GM19452 (cell line): ENCODE measurements at regions not wholly inside any gene's neighbourhood (a gene's known extent, or its start where the extent isn't known, plus 50 kb on each side); places are given as distances from the start of the nearest gene placed in this dataset.

Experiments used
- ATAC-seq: cut with Tn5 transposase; IDR thresholded peaks from one replicate; pipeline ENCODE4 v1.9.1; 2021; ENCODE audit not compliant: unreplicated experiment

DNA sequence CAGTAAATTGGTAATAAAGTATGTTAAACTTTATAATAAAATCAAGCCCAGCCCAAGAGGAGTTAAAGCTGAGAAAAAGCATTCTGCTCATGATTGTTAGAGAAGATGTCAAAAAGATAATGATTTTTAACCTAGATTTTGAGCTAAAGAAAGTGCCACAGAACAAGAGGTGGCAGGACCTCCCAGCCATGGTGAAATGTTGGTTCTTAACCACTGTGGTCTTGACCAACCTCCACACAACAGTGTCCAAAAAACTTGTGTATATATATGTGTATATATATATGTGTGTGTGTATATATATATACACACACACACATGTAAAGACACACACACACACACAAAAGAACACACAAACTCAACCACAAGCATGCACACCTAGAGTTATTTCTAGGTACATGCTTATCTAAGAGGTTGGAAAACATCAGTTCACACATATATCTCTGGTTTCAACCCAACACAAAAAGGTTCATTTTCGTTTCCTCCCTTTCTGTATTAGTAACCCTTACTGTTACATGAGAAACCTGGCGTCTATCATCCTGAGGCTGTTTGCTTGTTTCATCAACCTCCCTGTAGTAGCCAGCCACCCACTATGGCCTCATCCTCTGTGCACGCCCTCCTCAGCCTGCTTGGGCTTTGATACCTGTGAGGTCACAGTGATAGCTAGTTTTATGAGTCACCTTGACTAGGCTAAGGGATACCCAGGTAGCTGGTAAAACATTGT, 631.8 kb upstream of the ID2 start:
- peak; percentile 96 for ATAC-seq

DNA sequence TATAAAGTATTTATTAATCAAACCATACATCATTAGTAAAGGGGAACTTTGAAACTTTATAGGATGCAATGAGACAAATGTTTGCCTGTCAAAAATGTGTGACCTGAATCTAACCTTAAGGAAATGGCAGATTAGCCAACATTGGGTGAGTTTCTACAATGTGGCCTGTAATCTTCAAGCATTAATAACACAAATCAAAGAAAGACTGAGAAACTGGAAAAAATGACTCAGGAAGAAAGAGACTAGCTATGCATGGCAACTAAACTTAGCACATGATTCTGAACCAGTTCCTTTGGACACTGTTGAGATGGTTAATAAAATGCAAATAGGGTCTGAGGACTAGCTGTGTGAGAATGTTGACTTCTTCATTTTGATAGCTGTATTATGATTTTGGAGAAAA, 628.6 kb upstream of the ID2 start:
- no peak for ATAC-seq

DNA sequence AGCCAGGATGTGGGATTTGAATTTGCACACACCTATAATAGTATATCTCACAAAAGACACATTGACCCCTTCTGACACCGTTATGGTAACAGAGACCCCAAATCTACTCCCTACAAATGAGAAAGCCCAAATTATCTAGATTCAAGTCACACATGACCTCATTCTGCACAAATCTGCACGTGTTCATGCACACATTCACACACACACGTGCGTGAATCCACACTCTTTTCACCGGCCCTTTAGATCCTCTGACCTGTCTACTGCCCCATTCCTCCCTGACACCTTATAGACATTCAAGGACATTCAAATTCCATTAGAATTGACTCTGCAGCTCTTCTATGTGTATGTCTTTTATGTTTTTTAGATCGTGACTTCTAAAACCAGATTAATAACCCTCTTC, 627.8 kb upstream of the ID2 start:
- ATAC-seq = no peak

DNA sequence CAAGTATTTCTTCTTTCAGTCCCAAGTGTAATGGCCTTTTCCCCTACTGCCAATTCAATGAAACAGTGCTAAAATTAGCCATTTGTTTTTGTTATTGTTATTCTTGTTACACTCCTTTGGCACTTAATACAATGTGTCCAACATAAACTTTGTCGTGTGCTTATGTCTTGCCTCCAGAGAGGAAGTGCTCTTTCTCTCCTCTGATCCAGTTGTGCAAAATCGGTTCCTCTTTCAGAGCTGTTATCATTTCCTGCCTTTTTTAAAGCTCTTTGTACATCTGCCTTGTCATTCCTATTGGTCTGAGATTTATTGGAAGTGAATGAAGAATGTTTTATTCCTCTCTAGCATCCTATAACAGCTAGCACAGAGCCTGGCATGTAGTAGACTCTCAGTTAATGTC, 623.2 kb upstream of the ID2 start:
- no peak for ATAC-seq

DNA sequence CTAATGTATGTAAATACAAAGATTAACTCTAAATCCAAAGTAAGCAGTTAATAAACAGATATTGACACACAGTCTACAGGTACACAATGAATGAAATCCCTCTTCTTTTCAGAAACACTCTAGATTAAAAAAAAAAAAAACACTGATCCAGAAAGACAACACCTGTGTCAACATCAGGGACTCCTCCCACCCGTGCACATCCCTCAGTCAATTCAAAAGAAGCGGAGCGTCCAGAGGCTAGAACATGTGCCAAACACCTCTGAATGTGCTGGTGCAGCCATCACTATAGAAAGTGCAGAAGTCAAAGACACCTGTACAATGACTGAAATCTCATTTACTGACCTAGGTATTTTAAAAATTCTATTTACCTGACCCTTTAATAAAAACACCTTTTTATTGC, 622.6 kb upstream of the ID2 start:
- ATAC-seq = no peak

DNA sequence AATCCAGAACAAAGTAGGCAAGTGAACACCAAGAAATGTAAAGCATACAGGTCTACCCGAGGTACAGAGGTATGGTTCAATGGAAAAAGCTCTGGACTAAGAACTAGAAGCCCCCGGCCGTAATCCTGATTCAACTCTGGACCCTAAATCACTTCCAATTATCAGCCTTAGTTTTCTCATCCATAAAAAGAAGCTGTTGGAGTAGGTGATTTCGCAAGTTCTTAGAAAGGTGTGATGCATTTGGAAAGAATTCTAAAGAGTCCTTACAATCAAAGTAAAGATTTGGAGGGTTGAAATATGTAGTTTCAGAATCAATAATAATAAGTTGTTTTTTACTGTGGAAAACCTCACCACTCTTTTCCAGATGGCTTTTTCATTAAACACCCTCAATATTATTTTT, 622.1 kb upstream of the ID2 start:
- ATAC-seq = no peak

DNA sequence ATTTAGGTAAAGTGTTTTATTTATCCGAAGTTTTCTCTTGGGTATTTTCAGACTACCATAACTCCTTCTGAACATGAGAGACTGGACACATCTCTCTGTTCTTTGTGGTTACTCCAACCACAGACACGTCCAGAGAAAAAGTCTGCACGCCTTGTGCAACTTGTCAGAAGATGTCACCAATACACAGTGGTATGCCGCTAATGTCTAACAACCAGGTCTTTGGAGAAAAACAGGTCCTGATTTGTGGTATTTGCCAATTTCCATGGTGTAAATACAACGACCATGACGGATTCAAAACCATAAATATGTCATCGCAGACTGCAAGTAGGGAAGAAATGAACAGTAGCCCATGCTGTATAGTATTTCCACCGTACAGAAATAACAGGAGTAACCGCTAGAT, 620.6 kb upstream of the ID2 start:
- ATAC-seq = no peak

DNA sequence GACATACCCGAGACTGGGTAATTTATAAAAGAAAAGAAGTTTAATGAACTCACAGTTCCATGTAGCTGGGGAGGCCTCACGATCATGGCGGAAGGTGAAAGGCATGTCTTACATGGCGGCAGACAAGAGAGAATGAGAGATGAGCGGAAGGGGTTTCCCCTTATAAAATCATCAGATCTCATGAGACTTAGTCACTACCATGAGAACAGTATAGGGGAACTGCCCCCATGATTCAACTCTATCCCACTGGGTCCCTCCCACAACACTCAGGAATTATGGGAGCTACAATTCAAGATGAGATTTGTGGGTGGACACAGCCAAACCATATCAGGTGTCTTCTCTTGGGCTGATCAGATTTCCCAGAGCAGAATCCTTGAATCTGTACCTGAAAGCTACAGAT, 617.3 kb upstream of the ID2 start:
- ATAC-seq = no peak

DNA sequence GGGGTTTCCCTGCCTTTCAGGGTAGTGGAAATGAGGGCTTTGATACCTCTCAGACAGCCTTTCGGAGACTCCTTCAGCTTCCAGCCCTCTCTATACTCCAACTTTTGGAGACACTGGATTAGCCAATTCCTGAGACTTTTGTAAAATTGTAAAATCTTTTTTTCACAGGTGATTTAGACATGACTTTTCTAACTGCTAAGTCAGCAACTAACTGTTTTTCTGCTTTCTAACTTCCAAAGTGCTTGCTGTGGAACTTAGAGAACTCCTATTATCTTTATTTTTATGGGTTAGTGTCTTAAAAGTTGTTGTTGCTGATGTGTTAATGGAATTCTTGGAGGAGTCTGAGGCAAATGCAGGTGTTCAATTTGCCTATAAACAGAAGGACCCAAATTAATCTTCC, 616.7 kb upstream of the ID2 start:
- no peak for ATAC-seq

DNA sequence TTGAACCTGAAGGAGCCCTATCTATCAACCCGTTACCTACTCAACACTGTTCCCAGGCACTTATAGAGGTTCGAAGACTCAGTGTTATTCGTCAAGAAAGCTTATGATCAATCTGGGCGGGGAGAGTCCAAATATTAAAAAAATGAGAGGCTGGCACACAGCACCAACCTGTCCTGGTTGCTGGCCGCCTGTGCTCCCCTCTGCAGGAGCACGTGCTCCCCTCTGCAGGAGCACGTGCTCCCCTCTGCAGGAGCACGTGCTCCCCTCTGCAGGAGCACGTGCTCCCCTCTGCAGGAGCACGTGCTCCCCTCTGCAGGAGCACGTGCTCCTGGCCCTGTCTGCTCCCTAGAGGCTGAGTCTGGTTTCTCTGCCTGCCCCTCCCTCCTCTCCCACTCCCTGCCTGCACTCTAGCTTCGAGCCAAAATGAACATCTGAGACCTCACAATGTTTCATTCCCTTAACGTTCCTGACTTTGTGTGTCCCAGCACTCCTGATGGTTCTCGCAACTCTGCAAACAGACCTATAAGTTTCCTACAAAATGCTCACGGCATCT, 614.0 kb upstream of the ID2 start:
- ATAC-seq = no peak

DNA sequence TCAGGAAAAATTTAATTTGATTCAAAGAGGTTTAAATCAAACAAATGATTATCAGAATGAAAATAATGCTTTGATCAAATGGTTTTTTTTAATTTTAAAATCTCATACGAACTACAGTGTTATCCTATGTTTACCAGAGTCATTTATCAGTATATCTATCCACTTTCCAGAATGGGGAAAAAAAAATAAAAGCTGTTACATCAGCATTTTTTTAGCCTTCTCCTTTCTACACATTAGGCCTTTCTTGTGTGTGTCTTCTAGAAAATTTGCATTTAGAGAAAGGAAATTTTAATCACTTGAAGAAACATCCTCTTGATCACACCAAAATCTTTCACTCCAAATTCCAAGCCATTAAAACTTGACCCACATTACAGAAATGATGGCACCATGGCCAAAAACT, 608.9 kb upstream of the ID2 start:
- no peak for ATAC-seq

DNA sequence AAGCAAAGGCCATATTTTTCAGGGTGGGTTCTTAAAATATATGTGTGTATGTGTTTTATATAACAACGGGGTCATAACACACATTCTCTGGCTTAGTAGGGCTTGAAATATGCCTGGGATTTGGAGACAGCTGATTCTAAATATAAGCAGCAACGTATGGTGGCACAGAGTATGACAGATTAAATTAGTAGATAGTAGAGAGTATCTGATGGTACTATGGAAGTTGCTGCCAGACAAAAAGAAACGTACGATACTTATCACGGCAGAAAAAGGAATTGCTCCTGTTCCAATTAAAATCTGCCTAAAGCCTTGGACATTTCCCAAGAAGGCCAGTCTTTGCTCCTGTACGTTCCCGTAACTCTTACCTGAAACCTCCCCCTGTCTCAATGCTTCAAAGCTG, 607.9 kb upstream of the ID2 start:
- ATAC-seq = no peak

DNA sequence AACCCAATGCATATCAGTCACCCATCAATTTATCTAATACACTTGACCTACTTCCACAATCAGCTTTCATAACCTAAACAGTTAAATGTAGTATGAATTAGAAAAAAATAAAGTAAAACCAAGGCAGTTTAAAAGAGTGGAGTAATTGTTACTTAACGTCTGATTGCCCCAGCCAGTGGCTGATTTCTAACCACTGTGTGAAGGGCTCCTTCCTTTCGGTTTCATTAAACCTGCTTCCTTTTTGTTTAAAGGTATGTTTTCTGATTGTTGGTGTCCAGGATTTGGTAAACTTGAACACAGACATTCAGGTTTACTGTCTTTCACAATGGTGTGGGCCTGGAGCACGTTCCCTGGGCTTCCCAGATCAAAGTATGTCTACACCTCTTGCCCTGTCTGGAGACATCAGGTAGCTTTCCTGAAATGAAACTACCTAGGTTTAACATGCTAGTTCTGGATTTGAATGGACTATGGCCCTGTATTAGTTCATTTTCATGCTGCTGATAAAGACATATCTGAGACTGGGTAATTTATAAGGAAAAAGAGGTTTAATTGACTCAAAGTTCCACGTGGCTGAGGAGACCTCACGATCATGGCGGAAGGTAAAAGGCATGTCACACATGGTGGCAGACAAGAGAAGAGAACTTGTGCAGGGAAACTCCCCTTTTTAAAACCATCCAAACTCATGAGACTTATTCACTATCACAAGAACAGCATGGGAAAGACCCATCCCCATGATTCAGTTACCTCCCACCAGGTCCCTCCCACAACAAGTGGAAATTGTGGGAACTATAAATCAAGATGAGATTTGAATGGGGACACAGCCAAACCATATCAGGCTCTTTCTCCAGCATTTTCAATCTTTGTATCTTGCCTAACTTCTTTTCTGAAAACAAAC, 605.2 kb upstream of the ID2 start:
- ATAC-seq = no peak

DNA sequence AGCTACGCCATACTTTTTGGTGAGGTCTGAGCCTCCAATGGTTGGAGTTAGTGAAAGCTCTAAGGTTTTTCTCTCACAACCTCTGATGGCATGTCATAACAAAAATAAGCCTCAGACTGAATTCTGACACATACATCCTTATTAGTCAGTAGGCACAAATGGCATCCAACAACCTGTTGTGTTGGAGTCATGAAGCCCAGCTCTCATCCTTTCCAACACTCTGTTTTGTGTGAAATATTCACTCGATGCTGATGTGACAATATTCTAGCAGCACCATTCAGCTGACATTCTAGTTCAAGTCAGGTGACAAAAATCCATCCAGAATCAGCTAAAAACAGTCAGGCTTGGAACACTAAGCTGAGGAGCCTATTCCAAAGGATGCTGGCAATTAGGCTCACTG, 603.2 kb upstream of the ID2 start:
- no peak for ATAC-seq

DNA sequence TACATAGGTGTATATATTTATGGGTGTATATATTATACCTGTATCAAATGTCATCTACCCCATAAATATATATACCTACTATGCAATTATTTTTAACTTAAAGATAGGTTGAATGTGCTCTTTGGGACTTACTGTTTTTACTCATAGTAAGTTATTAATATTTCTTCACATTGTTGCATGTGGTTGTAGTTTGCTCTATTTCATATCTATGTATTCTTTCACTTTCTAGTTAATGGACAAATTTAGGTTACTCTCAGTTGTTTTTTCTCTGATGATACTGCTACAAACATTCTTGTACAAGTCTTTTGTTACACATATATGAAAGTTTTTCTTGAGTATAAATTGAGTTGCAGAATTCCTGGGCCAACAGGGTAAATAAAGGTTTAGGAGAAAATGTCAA, 601.8 kb upstream of the ID2 start:
- ATAC-seq = no peak

DNA sequence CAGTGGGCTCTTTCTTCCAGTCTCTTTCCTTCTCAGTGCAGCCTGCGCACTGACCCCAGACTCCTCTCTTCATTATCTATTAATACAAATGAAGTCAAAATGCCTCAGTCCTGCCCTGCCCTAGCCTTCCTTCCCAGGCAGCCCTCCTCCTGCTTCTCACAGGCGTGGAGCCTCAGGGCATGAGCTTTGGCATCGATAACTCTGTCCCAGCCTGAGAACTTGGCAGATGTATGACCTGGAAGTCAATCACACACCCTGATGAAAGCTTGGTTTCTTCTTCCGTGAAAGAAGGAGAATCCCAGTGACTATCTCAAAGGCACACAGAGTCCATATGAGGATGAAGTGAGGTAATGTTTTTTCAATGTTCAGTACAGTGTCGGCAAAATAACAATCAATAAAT, 600.7 kb upstream of the ID2 start:
- ATAC-seq = no peak

DNA sequence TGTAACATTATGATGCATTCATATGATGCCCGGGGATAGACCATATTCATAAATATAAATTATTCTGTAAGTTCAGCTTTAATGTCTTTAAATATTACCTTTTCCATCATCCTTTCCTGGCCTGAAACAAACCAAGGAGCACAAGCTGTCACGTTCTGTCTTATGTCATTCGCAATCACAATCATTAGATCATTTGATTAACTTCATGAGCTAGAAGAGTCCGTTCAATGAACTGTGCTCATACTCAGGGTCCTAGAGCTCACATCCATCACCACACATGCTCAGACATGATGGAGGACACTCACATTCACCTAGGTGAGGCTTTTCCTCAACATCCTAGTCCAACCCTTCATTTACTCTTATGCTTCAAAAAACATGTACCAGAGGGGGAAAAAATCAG, 599.0 kb upstream of the ID2 start:
- ATAC-seq = no peak

DNA sequence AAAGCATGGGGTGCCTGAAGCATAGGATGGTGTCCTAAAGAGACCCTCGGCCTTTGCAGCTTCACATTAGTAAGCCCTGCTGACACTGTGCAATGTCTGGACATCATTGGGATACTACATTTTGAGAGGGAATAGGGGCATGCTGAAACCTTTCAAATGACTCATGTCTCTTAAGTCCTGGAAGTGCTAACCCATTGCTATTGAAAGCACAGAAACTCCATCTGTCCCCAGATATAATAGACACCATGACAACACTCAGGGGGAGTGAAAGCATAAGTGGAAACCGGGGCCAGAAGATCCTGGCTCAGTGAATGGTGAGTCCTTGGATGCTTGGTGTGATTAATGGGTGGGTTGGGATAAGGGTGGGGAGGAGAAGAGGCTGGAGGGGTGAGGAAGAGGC, 595.5 kb upstream of the ID2 start:
- ATAC-seq = no peak

DNA sequence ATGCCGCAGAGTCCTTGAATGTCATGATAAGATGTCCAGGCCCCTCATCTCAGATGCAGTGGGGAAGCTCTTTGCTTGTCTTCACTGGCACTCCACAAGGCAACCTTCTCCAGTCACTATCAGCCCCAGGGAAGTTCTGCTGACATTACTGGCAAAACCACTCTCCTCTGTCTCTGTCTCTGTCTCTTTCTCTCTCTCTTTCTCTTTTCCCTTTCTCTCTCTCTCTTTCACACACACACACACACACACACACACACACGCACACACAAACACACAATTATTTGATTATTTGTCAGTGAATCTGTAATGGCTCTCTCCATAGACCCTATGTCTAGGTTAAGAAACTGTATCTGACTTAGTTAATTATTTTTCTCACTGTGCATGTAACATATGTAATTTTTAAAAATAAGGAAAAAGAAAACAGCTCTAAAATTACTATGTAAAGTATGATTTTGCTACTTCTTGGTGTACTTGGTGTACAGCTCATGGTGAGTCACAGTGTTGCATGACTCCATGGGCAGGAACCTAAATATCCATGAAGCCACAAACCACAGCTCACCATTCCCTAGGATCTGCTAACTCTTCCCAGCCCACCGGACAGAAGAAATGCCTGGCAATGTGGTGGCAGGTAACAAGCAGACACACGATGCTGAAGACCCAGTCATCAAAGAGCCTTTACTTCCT, 594.9 kb upstream of the ID2 start:
- no peak for ATAC-seq

DNA sequence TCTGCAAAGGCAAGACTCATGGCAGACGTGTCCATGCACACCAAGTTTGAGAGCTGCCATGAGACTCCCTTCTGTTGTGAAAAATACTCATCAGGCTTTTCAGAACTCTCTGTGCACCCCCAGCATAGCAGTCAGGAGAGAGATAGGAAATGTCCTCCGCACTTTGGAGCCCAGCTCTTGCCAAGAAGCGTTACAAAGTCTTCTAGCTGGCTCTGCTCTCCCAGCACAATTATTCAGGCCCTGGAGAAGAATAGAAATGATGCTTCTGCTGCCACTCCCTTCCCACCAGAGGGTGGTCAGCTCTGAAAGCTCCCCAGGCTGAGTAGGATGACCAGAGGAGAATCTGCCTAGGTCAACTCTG, 594.4 kb upstream of the ID2 start:
- ATAC-seq = no peak

DNA sequence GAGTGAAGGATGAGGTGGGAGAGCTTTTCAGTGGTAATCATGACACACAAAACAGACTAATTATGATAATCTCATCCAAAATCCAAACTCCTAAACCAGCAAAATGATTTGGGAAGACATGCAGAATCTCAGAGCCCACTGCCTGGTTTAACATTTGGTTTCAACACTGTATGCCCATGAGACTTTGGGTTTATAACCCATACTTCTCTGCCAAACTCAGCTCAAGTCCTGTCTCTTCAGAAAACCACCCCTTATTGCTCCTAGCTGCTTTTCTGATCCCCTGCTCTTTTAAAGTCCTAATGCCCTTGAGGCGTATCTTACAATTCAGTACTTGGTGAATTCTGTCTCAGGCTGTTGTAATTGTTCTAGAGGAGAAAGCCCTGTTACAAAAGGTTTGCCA, 593.0 kb upstream of the ID2 start:
- ATAC-seq = no peak

DNA sequence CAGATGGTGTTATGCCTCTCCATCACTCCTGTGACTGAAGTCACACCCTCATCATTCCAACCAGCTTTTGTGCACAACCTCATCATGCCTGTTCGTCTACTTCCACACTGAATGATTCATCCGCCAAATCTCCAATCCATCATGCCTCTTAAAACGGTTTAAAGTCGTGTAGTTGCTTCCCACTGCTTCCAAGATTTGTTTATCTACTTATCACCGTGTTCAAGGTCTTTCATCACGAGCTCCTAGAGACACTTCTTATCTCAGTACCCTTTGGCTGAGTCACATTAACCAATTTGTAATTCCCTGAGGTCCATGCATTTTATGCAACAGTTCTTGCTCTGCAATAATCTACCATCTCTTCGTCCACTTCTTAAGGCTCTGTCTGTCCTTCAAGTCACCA, 592.3 kb upstream of the ID2 start:
- ATAC-seq = no peak
